Activated naive CD4-positive, alpha-beta T cell treated with anti-CD3 and anti-CD28 coated beads, Interleukin-2, amount 50 U/mL, for 72 hours (primary cell): ENCODE measurements at regions not wholly inside any gene's neighbourhood (a gene's known extent, or its start where the extent isn't known, plus 50 kb on each side); places are given as distances from the start of the nearest gene placed in this dataset.

Source experiments
- ATAC-seq, 2 donors: fragments of 150-1000 bp; cut with Tn5 transposase; 2 replicates each; pipeline ENCODE4 v1.10.0; 2021; ENCODE audit warnings: mild to moderate bottlenecking in 2 of 2, moderate library complexity in 2 of 2
- DNase-seq, 2 donors: peaks; one replicate each; pipeline ENCODE4 v3.0.0; 2021 to 2022; ENCODE audit warnings: low spot score in 2 of 2
- H3K27ac Mint-ChIP-seq, 2 donors: one replicate each; pipeline ENCODE4 v1.8.0; 2022; ENCODE audit warnings: mild to moderate bottlenecking in 2 of 2, mixed read lengths in 2 of 2
- H3K36me3 Mint-ChIP-seq, 2 donors: one replicate each; pipeline ENCODE4 v1.8.0; 2022; ENCODE audit warnings: mixed read lengths in 2 of 2
- H3K9me3 Mint-ChIP-seq, 2 donors: one replicate each; pipeline ENCODE4 v1.8.0; 2022; ENCODE audit warnings: mixed read lengths in 2 of 2

DNA sequence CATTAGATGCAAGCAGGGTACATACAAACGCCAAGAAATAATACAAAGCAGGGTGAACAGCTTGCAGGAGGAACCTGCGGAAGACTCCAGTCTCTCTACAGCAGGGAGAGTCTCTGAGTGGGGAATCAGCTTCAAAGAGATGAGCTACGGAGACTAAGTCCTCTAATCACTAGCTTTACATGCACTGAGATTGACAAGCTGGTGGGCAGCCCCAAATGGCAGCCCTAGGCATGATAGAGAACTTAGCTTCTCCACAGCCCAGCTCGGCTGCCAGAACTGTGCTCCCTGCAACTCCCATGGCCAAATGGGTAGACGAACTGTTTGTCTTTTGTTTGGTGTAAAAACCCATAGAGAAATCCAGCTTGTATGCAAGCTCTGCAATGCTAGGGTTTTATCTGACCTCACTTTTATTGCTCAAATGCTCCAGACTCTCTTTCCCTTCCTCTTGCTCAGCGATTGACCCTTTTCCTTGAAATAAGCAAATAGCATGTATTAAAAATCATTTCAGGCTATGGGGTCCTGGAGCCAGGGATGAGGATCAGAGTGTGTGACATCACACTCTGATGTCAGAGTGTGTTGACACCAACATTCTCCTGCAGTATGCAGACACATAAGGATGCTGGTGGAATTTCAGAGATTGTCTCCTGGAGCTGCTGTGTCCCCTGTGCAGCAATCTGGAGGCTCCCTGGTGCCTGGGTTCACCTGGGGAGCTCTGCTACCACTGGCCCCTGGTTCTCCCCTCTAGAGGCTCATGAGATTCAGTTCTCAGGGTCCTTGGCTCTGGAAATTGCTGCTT, 238.5 kb downstream of the TTLL7 start:
- H3K36me3 Mint-ChIP-seq = no peaks in the 10 kb centered on the region
- ATAC-seq = no peak
- no peaks in the 10 kb centered on the region for H3K9me3 Mint-ChIP-seq
- no peak for DNase-seq
- no peak overlapping the region for H3K27ac Mint-ChIP-seq

DNA sequence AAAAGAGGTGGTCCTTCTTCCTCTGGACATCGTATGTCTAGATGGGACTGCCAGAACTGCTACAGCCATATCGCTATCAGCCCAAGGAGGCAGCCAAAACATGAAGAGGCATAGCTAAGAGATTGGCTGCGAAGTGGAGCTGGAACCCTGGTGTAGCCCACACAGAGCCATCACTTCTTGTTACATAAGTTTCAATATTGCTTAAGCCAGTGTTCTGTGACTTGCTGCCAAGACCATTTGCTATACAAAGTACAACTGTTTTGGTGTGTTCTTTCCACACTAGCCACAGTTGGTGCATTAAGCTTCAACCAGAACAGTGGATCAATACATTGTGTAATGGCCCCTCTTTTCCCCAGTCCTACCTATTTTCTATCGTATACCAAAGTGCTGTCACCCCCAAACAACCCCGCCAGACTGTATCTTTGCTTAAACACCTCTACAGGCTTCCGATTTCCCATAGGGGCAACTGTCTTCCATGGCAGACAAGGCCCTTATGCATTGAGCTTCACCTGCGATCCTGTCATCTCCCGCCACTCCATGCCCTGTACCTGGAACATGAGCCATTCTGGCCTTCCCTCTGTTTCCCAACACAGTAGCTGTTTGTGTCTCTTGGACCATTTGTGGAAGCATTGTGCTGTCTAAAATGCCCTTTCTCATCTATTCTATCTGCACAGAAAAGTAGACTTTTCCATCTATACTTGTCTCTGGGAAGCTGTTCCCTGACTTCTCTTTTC, 241.8 kb downstream of the TTLL7 start:
- DNase-seq (no peak), ATAC-seq (no peak)
- Mint-ChIP-seq H3K9me3 (no peaks in the 10 kb centered on the region), H3K36me3 (no peaks in the 10 kb centered on the region), H3K27ac (peak overlapping the region in 1 of 2 donors; percentile 44)

DNA sequence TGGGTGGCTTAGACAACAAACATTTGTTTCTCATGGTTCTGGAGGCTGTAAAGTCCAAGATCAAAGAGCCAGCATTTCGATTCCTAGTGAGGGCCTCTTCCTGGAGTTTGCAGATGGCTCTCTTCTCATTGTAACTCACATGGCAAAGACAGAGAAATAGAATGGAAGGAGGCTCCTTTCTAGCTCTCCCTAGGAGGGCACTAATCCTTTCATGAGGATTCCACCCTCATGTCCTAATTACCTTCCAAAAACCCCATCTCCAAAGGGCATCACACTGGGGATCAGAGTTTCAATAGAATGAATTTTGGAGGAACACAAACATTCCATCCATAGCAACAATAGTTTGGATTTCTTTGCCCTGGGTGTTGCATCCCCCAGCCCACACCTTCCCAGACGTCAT, 247.3 kb downstream of the TTLL7 start:
- no peaks in the 10 kb centered on the region for H3K9me3 Mint-ChIP-seq
- DNase-seq (no peak), ATAC-seq (no peak)
- no peaks in the 10 kb centered on the region for H3K36me3 Mint-ChIP-seq
- H3K27ac Mint-ChIP-seq = no peak overlapping the region

DNA sequence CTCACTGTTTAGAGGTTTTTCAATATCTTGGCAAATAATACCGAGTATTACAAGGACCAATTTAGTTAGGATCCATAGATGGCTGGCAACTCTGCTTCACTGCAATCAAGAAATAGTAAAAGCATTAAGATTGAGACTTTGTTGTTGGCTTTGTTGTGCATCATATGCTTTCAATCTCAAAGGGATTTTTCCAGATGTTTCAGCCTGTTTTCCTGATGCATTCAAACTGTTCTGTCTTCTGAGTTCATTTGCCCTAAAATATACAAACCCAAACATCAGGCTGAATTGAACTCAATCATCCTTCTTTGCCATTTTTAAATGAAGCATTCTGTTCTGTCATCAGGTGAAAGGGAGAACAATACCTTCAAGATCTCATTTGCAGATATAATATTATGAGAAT, 248.7 kb downstream of the TTLL7 start:
- H3K36me3 Mint-ChIP-seq = no peaks in the 10 kb centered on the region
- no peaks in the 10 kb centered on the region for H3K9me3 Mint-ChIP-seq
- H3K27ac Mint-ChIP-seq = no peak overlapping the region
- ATAC-seq (no peak), DNase-seq (no peak)

DNA sequence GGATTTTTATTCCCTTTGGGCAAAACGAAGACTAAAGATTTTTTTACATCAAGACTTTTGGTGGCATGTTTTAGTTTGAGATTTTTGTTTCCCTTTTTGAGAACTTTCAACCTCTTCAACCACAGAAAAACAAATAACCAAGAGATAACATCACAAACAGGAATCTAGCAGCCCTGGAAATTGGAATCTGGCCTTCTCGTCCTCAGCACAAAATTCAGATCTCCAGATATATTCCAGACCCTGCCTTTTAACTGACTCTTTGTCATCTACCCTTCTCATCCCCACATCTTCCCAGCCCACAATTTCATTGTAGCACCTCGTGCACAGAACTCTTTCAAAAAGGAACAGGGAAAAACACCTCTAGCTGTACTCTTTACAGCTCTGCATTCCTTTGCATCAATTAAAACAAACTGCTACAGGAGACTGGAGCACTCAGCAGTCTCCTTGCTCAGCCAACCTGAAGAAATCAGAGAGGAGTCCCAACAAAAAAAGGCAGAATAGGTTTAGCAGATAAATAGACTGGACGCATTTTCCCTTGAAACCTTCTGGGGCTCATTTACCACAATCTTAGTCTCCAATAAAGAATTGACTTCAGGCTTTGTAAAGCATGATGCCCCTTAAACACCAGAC, 251.0 kb downstream of the TTLL7 start:
- Mint-ChIP-seq H3K9me3 (no peaks in the 10 kb centered on the region), H3K27ac (no peak overlapping the region), H3K36me3 (no peaks in the 10 kb centered on the region)
- DNase-seq (no peak), ATAC-seq (no peak)

DNA sequence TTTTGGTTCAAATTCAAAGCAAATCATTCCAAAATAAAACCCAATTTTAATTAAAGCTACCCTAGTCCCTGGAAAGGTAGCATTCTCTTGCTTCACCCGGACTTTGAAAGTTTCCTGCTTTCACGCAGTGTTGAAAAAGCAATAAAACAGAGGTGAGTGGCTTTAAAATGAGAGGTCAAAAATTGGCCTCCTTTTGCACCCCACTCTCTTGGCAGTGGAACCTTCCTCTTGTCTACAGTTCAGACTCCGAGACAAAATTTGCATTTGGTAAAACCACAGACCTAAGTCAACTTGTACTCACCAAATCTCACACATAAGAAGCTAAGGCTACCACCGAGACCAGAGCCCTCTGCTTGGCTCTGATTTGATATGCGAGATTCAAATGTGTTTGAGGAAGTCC, 252.7 kb downstream of the TTLL7 start:
- DNase-seq (no peak), ATAC-seq (no peak)
- Mint-ChIP-seq H3K27ac (no peak overlapping the region), H3K36me3 (no peaks in the 10 kb centered on the region), H3K9me3 (no peaks in the 10 kb centered on the region)

DNA sequence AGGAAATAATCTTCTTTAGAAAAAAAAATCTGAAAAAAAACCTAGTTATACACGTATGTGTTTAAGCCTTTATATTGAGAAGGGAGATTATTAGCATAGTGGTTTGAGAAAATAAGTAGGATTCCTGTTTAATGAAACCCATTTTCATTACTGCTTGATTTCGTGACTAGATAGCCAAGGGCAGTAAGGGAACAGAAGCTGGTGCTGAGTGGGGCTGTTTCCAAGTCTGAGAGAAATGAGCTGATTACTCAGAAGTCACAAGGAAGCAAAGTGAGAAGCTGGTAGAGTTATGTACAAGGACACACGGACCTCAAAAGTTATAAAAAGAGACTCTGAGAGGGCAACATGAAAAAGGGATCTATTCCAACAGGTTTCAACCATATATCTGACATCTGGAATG, 256.5 kb downstream of the TTLL7 start:
- peaks cover 0 to 3% of the 10 kb centered on the region in 2 donors for H3K9me3 Mint-ChIP-seq
- no peak overlapping the region for H3K27ac Mint-ChIP-seq
- no peak for DNase-seq
- no peaks in the 10 kb centered on the region for H3K36me3 Mint-ChIP-seq
- ATAC-seq = no peak

DNA sequence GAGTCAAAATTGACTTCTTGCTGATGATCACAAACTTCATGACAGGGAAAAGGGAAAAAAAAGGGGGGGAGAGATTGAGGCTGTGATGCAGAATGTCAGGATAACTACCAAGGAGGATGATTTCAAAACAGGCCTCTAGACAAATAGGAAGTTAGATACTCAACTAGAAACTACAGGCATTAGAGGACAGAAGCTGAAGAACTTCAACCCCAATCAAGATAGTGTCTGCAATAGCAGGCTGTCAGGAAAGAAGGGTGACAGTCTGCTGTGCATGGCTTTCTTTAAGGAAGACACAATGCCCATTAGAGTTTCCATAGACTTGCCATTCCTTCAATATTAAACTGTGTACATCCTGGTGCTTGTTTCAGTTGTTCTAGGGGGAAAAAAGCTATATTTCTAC, 257.2 kb downstream of the TTLL7 start:
- DNase-seq = no peak
- H3K36me3 Mint-ChIP-seq = no peaks in the 10 kb centered on the region
- H3K9me3 Mint-ChIP-seq = peaks cover 0 to 3% of the 10 kb centered on the region in 2 donors
- ATAC-seq = no peak
- no peak overlapping the region for H3K27ac Mint-ChIP-seq

DNA sequence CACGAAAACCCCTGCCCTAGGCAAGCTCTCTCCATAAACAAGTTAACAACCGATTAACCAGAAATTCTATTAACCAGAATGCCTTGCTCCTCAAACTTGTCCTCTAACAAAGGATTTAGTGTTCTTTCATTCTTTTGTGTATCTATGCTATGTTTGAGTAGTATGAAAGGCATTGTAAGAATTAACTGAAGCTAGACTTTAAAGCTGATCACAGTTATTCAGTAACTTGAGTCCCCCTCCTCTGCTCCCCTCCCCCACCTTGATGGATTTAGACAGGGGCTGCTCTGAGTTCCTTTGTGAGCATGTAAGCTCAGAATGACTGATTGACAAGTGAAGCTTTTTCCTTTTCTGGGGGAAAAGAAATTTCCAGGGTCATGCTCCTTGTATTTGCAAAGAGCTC, 257.6 kb downstream of the TTLL7 start:
- DNase-seq (no peak), ATAC-seq (no peak)
- H3K27ac Mint-ChIP-seq = no peak overlapping the region
- peaks cover 0 to 3% of the 10 kb centered on the region in 2 donors for H3K9me3 Mint-ChIP-seq
- no peaks in the 10 kb centered on the region for H3K36me3 Mint-ChIP-seq

DNA sequence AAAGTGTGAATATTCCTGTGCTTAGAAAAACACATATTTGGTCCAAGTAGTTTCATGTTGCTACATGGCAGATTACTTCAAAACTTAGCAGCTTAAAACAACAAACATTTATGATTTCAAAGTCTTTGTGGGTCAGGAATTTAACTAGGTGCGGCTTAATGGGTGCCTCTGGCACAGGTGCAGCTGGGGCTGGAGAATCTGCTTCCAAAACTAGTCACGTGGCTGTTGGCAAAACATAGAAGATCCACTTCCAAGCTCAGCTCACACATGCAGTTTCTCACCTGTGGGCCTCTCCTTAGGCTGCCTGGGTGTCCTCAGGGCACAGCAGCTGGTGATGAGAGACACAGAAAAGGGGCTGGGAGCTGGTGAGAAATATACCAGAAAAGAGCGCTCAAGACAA, 263.4 kb downstream of the TTLL7 start:
- DNase-seq = no peak
- Mint-ChIP-seq H3K27ac (no peak overlapping the region), H3K36me3 (no peaks in the 10 kb centered on the region), H3K9me3 (peaks cover 0 to 3% of the 10 kb centered on the region in 2 donors)
- no peak for ATAC-seq

DNA sequence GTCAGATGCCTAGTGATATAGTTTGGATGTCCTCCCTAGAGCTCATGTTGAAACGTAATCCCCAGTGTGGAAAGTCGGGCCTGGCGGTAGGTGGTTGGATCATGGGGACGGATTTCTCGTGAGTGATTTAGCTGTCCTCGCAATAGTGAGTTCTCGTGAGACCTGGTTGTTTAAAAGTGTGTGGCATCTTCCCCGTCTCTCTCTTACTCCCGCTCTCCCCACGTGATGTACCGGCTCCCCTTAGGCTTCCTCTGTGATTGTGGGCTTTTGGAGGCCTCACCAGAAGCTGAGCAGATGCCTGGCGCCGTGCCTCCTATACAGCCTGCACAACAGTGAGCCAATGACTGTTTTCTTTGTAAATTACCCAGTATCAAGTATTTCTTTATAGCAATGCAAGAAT, 264.5 kb downstream of the TTLL7 start:
- DNase-seq = no peak
- Mint-ChIP-seq H3K36me3 (no peaks in the 10 kb centered on the region), H3K27ac (peak overlapping the region in 1 of 2 donors; percentile 45), H3K9me3 (peaks cover 0 to 3% of the 10 kb centered on the region in 2 donors)
- no peak for ATAC-seq

DNA sequence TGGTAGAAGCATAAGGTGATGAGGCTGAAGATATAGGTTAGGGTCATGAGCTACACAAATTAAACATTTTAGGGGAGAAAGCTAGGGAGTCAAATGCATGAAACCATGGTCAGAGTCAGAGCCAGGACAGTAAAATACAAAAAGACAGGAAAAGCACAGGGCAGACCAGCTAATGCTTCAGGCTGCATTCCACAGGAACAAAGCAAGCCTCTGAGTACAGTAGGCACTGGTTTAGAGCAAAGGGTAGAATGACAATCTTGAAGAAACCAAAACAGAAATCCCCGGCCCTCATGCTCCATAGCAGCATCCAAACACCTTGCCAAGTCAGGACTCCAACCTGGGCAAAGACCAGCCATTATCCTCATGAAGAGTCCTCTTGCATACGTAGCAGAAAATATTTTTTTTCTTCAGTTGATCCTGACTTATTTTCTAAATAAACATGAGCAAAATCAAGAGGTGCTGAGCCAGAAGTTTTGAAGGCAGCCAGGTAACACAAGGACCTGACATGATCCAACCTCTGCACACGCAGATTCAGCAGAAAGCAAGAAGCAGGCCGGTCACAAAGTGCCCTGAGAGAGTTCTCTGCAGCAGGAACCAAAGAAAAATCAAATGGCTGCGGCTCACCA, 273.1 kb downstream of the TTLL7 start:
- Mint-ChIP-seq H3K9me3 (no peaks in the 10 kb centered on the region), H3K36me3 (no peaks in the 10 kb centered on the region), H3K27ac (peak overlapping the region in 1 of 2 donors; percentile 30)
- DNase-seq = no peak
- no peak for ATAC-seq

DNA sequence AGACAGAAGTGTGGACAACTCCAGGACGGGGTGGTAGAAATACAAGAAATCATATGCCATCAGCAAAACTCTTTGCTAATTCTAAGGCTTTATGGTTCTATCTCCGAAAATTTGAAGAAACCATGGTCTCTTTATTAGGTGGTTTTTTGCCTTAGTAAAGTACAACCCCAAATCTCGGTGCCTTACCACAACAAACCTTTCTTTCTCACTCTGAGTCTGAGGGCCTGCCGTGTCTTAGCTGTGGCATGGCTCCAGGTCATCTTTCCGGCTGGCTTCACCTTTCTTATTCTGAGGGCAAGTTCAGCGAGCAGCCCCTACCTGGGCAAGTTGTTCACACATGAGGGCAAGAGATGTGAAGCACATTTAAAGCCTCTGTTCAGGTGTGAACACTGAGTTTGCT, 280.6 kb downstream of the TTLL7 start:
- Mint-ChIP-seq H3K9me3 (no peaks in the 10 kb centered on the region), H3K27ac (no peak overlapping the region), H3K36me3 (no peaks in the 10 kb centered on the region)
- no peak for ATAC-seq
- DNase-seq = no peak

DNA sequence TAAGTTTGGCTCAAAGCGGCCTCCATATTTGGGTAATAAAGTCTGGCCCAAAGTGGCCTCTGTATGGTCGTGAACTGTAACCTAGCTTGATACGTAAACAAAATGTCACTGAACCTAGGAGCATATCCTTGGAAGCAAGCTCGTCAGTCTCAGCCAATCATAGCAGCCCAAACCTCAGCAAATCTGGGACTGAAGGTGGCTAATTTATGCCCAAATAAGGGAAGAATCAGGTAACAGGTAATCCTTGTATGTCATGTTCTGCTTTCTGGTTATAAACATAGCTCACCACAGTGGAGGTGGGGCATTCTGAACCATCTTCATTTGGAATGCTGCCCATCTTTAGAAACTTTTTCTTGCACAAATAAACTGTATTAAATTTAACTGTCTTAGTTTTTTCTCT, 281.1 kb downstream of the TTLL7 start:
- Mint-ChIP-seq H3K36me3 (no peaks in the 10 kb centered on the region), H3K27ac (no peak overlapping the region), H3K9me3 (peaks cover 0 to under 1% of the 10 kb centered on the region in 2 donors)
- no peak for DNase-seq
- ATAC-seq = no peak

DNA sequence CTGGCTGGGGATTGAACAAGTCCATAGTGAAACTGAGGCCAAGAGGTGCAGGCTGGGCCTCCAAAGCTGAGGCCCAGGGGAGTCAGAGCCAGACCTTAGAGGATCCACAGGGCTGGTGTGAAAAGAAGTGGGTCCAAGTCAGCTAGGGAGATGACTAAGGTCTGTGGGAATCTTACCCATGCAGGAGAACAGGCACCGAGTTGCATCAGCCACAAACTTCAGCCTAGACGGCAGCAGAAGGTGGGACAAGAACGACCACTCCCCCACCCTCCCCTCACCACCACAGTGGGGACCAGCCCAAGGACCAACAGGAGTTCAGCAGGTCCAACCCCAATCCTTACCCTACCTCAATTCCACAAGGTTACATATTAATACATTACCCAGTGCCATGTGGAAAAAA, 282.3 kb downstream of the TTLL7 start:
- Mint-ChIP-seq H3K27ac (peak overlapping the region in 1 of 2 donors; percentile 44), H3K36me3 (no peaks in the 10 kb centered on the region), H3K9me3 (peaks cover 0 to 5% of the 10 kb centered on the region in 2 donors)
- no peak for DNase-seq
- ATAC-seq = no peak

DNA sequence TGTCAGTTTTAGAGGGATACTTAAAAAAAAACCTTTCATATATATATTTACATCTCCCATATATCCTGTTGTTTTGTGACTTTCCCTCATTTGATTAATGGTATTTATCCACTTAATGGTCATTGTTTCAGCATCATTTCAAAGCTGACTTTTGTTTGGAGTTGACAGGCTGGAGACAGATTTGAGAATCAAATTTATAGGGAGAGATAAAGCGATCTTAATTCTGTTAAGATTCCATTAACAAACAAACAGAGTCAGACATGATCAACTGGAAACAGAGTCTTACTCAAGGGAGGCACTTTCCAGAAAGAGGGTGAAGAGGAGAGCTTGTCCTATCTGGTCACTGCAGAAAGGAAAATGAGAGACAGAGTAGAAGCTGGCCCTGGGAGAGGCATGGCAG, 283.4 kb downstream of the TTLL7 start:
- Mint-ChIP-seq H3K9me3 (peaks cover 0 to 5% of the 10 kb centered on the region in 2 donors), H3K27ac (no peak overlapping the region), H3K36me3 (no peaks in the 10 kb centered on the region)
- ATAC-seq = no peak
- no peak for DNase-seq

DNA sequence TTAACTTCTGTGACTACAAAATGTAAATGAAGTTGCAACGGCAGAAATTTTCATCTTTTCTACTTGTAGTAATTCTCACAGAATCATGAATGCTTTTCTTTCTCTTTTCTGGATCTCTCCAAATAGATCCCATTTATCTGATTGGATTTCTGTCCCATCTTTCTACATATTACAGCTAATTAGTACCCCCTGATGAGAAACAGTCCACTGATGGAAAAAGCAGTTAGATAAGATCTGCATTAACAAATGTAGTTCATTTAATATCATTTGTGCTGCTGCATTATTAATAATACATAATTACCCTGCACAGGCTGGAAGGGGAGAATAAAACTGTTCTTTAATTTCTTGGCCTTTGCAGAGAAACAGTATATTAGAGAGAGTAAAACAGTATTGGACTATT, 289.3 kb downstream of the TTLL7 start:
- H3K36me3 Mint-ChIP-seq = no peaks in the 10 kb centered on the region
- H3K27ac Mint-ChIP-seq = no peak overlapping the region
- H3K9me3 Mint-ChIP-seq = peaks cover 0 to 9% of the 10 kb centered on the region in 2 donors

More for the DNA sequence above, 289.3 kb downstream of the TTLL7 start:
- no peak for ATAC-seq
- DNase-seq = no peak
